IMR-90 (cell line): ENCODE measurements at regions not wholly inside any gene's neighbourhood (a gene's known extent, or its start where the extent isn't known, plus 50 kb on each side); places are given as distances from the start of the nearest gene placed in this dataset.

Source experiments
- ATAC-seq: fragments of 200-7000 bp; cut with Tn5 transposase; 2 replicates; pipeline ENCODE4 v1.9.1; 2020; ENCODE audit warnings: low read depth, mild to moderate bottlenecking, moderate library complexity
- BruUV-seq: library from RNA; stranded (reverse); fragments of 400-500 nt; replicated peaks from 2 replicates; lab custom pipeline; 2021; lab: Mats Ljungman, UMichigan
- CTCF ChIA-PET: fragments of 300-600 bp; formaldehyde crosslinking; extraction: SDS; loops from one replicate; lab custom pipeline; 2021; ENCODE audit warnings: antibody characterized with exemption; lab: Yijun Ruan, JAX
- POLR2A ChIA-PET: fragments of 300-600 bp; sonication (Branson Sonifier 250); formaldehyde crosslinking; loops from one replicate; lab custom pipeline; 2022; ENCODE audit warnings: antibody characterized with exemption; ENCODE audit not compliant: unreplicated experiment; lab: Charles Lee
- DNase-seq: peaks from one replicate; pipeline ENCODE4 v3.0.0; 2013
- H2AFZ ChIP-seq: replicated peaks from 2 replicates; pipeline ENCODE3; 2013; ENCODE audit warnings: low read length, mild to moderate bottlenecking; ENCODE audit not compliant: poor library complexity
- H2AK5ac ChIP-seq: 2 replicates; pipeline ENCODE4 v1.6.1; 2013; ENCODE audit warnings: low read depth, low read length, inconsistent platforms
- H2AK9ac ChIP-seq: replicated peaks from 2 replicates; pipeline ENCODE3; 2013; ENCODE audit warnings: mild to moderate bottlenecking, low read depth, low read length, moderate library complexity; ENCODE audit not compliant: poor library complexity
- H2BK120ac ChIP-seq: 2 replicates; pipeline ENCODE4 v1.6.1; 2013; ENCODE audit warnings: low read depth, low read length, inconsistent platforms
- H2BK15ac ChIP-seq: 3 replicates; pipeline ENCODE4 v1.6.1; 2013; ENCODE audit warnings: low read depth, low read length, inconsistent platforms
- H2BK20ac ChIP-seq: 2 replicates; pipeline ENCODE4 v1.6.1; 2013; ENCODE audit warnings: low read depth, mild to moderate bottlenecking, inconsistent platforms, low read length, moderate library complexity
- H2BK5ac ChIP-seq: 2 replicates; pipeline ENCODE4 v1.6.1; 2013; ENCODE audit warnings: mild to moderate bottlenecking, low read depth, low read length, inconsistent platforms; ENCODE audit not compliant: poor library complexity, severe bottlenecking
- H3K14ac ChIP-seq: replicated peaks from 2 replicates; pipeline ENCODE4 v1.6.1; 2013; ENCODE audit warnings: low read depth, low read length, inconsistent platforms
- H3K18ac ChIP-seq: 2 replicates; pipeline ENCODE4 v1.6.1; 2013; ENCODE audit warnings: low read depth, low read length, control low read depth
- H3K23ac ChIP-seq: 2 replicates; pipeline ENCODE4 v1.6.1; 2013; ENCODE audit warnings: low read depth, low read length, inconsistent platforms
- H3K27ac ChIP-seq: 2 replicates; pipeline ENCODE4 v1.5.1; 2013; ENCODE audit warnings: mild to moderate bottlenecking, control low read depth, low read length; ENCODE audit not compliant: insufficient read depth
- H3K27me3 ChIP-seq: 2 replicates; pipeline ENCODE4 v1.6.1; 2013; ENCODE audit warnings: low read length; ENCODE audit not compliant: control insufficient read depth, insufficient read depth
- H3K36me3 ChIP-seq: 2 replicates; pipeline ENCODE4 v1.6.1; 2013; ENCODE audit warnings: low read length, mixed read lengths; ENCODE audit not compliant: control insufficient read depth, insufficient read depth
- H3K4ac ChIP-seq: 2 replicates; pipeline ENCODE4 v1.6.1; 2013; ENCODE audit warnings: low read depth, low read length, inconsistent platforms
- H3K4me1 ChIP-seq: 2 replicates; pipeline ENCODE4 v1.6.1; 2013; ENCODE audit warnings: low read length, mixed read lengths; ENCODE audit not compliant: control insufficient read depth, insufficient read depth
- H3K4me2 ChIP-seq: 2 replicates; pipeline ENCODE4 v1.6.1; 2013; ENCODE audit warnings: low read depth, mild to moderate bottlenecking, control low read depth, low read length, moderate library complexity
- H3K4me3 ChIP-seq: 2 replicates; pipeline ENCODE4 v1.5.1; 2013; ENCODE audit warnings: low read depth, mild to moderate bottlenecking, control low read depth, low read length, moderate library complexity; ENCODE audit not compliant: insufficient read depth
- H3K56ac ChIP-seq: 2 replicates; pipeline ENCODE4 v1.6.1; 2013; ENCODE audit warnings: low read length, inconsistent platforms; ENCODE audit not compliant: insufficient read depth; ENCODE audit errors: extremely low read depth
- H3K79me1 ChIP-seq, 2 experiments: 2 replicates each; pipeline ENCODE4 v1.6.1; 2013; ENCODE audit warnings: low read length in 2 of 2, inconsistent platforms in 1 of 2, low read depth in 1 of 2
- H3K9ac ChIP-seq: 2 replicates; pipeline ENCODE4 v1.6.1; 2013; ENCODE audit warnings: low read depth, low read length, control low read depth
- H3K9me1 ChIP-seq: 2 replicates; pipeline ENCODE4 v1.6.1; 2013; ENCODE audit warnings: low read length, inconsistent platforms; ENCODE audit not compliant: insufficient read depth
- H3K9me3 ChIP-seq: 2 replicates; pipeline ENCODE4 v1.6.1; 2013; ENCODE audit warnings: low read length; ENCODE audit not compliant: control insufficient read depth, insufficient read depth
- H4K20me1 ChIP-seq: 2 replicates; pipeline ENCODE4 v1.6.1; 2013; ENCODE audit warnings: low read length, inconsistent platforms; ENCODE audit not compliant: insufficient read depth
- H4K5ac ChIP-seq: 2 replicates; pipeline ENCODE4 v1.6.1; 2013; ENCODE audit warnings: mild to moderate bottlenecking, low read depth, low read length, control low read depth
- H4K8ac ChIP-seq, 2 experiments: 2 replicates each; pipeline ENCODE4 v1.6.1; 2013; ENCODE audit warnings: low read depth in 2 of 2, low read length in 2 of 2, control low read depth in 1 of 2, inconsistent platforms in 1 of 2
- H4K91ac ChIP-seq: 2 replicates; pipeline ENCODE4 v1.6.1; 2013; ENCODE audit warnings: low read depth, low read length, inconsistent platforms; ENCODE audit not compliant: insufficient read depth
- BHLHE40 ChIP-seq: fragments of 150-350 bp; IDR thresholded peaks from 2 replicates; pipeline ENCODE4 v1.6.1; 2016; ENCODE audit warnings: mild to moderate bottlenecking, low read depth, low read length
- CEBPB ChIP-seq: IDR thresholded peaks from 2 replicates; pipeline ENCODE4 v1.6.1; 2012; ENCODE audit warnings: low read depth, low read length, improper control_type of control experiment
- FOS ChIP-seq: fragments of 150-350 bp; IDR thresholded peaks from 2 replicates; pipeline ENCODE4 v1.6.1; 2016; ENCODE audit warnings: low read depth, low read length
- MAFK ChIP-seq: IDR thresholded peaks from 2 replicates; pipeline ENCODE4 v1.6.1; 2012; ENCODE audit warnings: low read depth, low read length, improper control_type of control experiment
- MAZ ChIP-seq: IDR thresholded peaks from 2 replicates; pipeline ENCODE4 v1.6.1; 2012; ENCODE audit warnings: low read depth, mild to moderate bottlenecking, low read length, improper control_type of control experiment, moderate library complexity, borderline replicate concordance
- NFE2L2 ChIP-seq: fragments of 150-350 bp; IDR thresholded peaks from 2 replicates; pipeline ENCODE4 v1.6.1; 2016; ENCODE audit warnings: low read depth, mild to moderate bottlenecking, low read length
- POLR2A ChIP-seq: IDR thresholded peaks from 2 replicates; pipeline ENCODE4 v1.6.1; 2012; ENCODE audit warnings: mild to moderate bottlenecking, low read depth, low read length
- RAD21 ChIP-seq: IDR thresholded peaks from 2 replicates; pipeline ENCODE4 v1.6.1; 2012; ENCODE audit warnings: low read length, improper control_type of control experiment
- RCOR1 ChIP-seq: IDR thresholded peaks from 2 replicates; pipeline ENCODE4 v1.6.1; 2012; ENCODE audit warnings: mild to moderate bottlenecking, low read length, improper control_type of control experiment; ENCODE audit not compliant: insufficient replicate concordance
- RFX5 ChIP-seq: IDR thresholded peaks from 2 replicates; pipeline ENCODE4 v1.8.0; 2012; ENCODE audit warnings: low read depth, mild to moderate bottlenecking, low read length, moderate library complexity
- SMC3 ChIP-seq: fragments of 150-350 bp; IDR thresholded peaks from 2 replicates; pipeline ENCODE4 v1.6.1; 2016; ENCODE audit warnings: low read depth, mild to moderate bottlenecking, antibody characterized with exemption, low read length, moderate library complexity
- WGBS, 2 experiments: methylation state at CpG; one replicate each; pipeline versions ENCODE4 v1.1.5 to v1.1.7; 2013; ENCODE audit warnings: missing lambda C conversion rate in 2 of 2; ENCODE audit not compliant: insufficient read length in 1 of 2; ENCODE audit errors: extremely low coverage in 2 of 2; 5-methylcytosine and 5-hydroxymethylcytosine counted together
- dilution Hi-C: fragments of 300-500 bp; cut with HindIII; formaldehyde crosslinking; loops from one replicate; pipeline ENCODE4 v1.14.3; 2018; ENCODE audit warnings: low sequenced_read_pairs; ENCODE audit not compliant: unreplicated experiment
- in situ Hi-C: fragments of 300-500 bp; cut with MboI; formaldehyde crosslinking; loops from 3 replicates; pipeline ENCODE4 v1.14.3; 2019; ENCODE audit warnings: low sequenced_read_pairs, inconsistent platforms, mixed read lengths
- intact Hi-C: fragments of 100-400 bp; cut with micrococcal nuclease; formaldehyde crosslinking; loops from 2 replicates; pipeline ENCODE4 v1.10.0; 2022
- TF ChIP-seq, protein P1 (sequence below): fragments of 150-350 bp; IDR thresholded peaks from 2 replicates; pipeline ENCODE4 v1.6.1; 2017; ENCODE audit warnings: mild to moderate bottlenecking, antibody characterized with exemption, low read length, low read depth
- TF ChIP-seq, protein P2 (sequence below): fragments of 150-350 bp; IDR thresholded peaks from 2 replicates; pipeline ENCODE4 v1.6.1; 2016; ENCODE audit warnings: low read depth, mild to moderate bottlenecking, low read length, moderate library complexity, borderline replicate concordance
- TF ChIP-seq, protein P3 (sequence below): conservative IDR thresholded peaks from 2 replicates; pipeline ENCODE4 v1.5.1; 2012; ENCODE audit warnings: mild to moderate bottlenecking, low read depth, low read length, improper control_type of control experiment

DNA sequence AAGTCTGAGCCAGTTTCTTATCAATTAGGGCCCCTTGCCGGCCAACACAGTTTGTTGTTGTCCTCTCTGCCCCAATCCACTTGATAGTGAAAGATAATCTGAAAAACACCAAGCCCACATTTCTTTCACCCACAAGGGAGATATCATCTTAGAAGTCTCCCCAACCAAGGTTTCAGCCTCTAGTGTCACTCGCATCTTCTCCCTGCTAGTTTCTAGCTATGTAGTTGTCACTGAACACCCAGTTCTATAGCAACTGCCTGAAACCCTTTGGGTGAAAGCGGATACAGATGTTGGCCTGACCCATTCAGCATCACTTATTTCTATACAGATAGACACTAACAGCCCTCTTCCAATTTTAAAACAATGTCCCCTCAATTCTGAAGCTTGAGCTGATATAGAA lies 116.3 kb downstream of the BMP15 start:
- no peak overlapping the region for H4K5ac ChIP-seq
- DNase-seq: no peak
- H3K27ac ChIP-seq: no peak overlapping the region
- H2BK20ac ChIP-seq: no peak overlapping the region
- no peaks in the 10 kb centered on the region for H3K79me1 ChIP-seq
- no CpG with 5 or more reads among the region's 3 CpGs for WGBS, 2 experiments
- ChIA-PET POLR2A (no interaction called here), CTCF (no interaction called here)
- H3K18ac ChIP-seq: no peak overlapping the region
- no peak overlapping the region for H2BK5ac ChIP-seq
- no TSS peak for BruUV-seq
- H3K4me3 ChIP-seq: no peak overlapping the region
- H3K56ac ChIP-seq: no peak overlapping the region
- no peak for TF ChIP-seq RFX5
- TF ChIP-seq MAZ: no peak
- no peak for TF ChIP-seq SMC3
- no peak for TF ChIP-seq POLR2A
- no peak for TF ChIP-seq NFE2L2
- TF ChIP-seq, protein P1, sequence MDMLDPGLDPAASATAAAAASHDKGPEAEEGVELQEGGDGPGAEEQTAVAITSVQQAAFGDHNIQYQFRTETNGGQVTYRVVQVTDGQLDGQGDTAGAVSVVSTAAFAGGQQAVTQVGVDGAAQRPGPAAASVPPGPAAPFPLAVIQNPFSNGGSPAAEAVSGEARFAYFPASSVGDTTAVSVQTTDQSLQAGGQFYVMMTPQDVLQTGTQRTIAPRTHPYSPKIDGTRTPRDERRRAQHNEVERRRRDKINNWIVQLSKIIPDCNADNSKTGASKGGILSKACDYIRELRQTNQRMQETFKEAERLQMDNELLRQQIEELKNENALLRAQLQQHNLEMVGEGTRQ: no peak
- no peak for TF ChIP-seq CEBPB
- TF ChIP-seq FOS: no peak
- TF ChIP-seq MAFK: no peak
- TF ChIP-seq BHLHE40: no peak
- TF ChIP-seq, protein P2, sequence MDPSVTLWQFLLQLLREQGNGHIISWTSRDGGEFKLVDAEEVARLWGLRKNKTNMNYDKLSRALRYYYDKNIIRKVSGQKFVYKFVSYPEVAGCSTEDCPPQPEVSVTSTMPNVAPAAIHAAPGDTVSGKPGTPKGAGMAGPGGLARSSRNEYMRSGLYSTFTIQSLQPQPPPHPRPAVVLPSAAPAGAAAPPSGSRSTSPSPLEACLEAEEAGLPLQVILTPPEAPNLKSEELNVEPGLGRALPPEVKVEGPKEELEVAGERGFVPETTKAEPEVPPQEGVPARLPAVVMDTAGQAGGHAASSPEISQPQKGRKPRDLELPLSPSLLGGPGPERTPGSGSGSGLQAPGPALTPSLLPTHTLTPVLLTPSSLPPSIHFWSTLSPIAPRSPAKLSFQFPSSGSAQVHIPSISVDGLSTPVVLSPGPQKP: no peak
- no peak for TF ChIP-seq RCOR1
- TF ChIP-seq RAD21: no peak
- TF ChIP-seq, protein P3, sequence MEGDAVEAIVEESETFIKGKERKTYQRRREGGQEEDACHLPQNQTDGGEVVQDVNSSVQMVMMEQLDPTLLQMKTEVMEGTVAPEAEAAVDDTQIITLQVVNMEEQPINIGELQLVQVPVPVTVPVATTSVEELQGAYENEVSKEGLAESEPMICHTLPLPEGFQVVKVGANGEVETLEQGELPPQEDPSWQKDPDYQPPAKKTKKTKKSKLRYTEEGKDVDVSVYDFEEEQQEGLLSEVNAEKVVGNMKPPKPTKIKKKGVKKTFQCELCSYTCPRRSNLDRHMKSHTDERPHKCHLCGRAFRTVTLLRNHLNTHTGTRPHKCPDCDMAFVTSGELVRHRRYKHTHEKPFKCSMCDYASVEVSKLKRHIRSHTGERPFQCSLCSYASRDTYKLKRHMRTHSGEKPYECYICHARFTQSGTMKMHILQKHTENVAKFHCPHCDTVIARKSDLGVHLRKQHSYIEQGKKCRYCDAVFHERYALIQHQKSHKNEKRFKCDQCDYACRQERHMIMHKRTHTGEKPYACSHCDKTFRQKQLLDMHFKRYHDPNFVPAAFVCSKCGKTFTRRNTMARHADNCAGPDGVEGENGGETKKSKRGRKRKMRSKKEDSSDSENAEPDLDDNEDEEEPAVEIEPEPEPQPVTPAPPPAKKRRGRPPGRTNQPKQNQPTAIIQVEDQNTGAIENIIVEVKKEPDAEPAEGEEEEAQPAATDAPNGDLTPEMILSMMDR: no peak
- H3K27me3 ChIP-seq: peaks cover 2% of the 10 kb centered on the region; the same call in 1 of the 2 replicates
- H3K23ac ChIP-seq: no peak overlapping the region
- H2AK5ac ChIP-seq: no peak overlapping the region
- H3K4me1 ChIP-seq: no peaks in the 10 kb centered on the region
- no peak overlapping the region for H4K91ac ChIP-seq
- no peak overlapping the region for H2BK120ac ChIP-seq
- H3K4ac ChIP-seq: no peak overlapping the region
- H3K9ac ChIP-seq: no peak overlapping the region
- H4K8ac ChIP-seq: no peak overlapping the region
- H3K14ac ChIP-seq: no peak overlapping the region
- no peak overlapping the region for H2BK15ac ChIP-seq
- H4K20me1 ChIP-seq: no peaks in the 10 kb centered on the region
- H3K4me2 ChIP-seq: no peak overlapping the region
- no peak for ATAC-seq
- H2AK9ac ChIP-seq: no peak overlapping the region
- no peaks in the 10 kb centered on the region for H3K9me1 ChIP-seq
- dilution Hi-C loops: no loop called here
- intact Hi-C loops: no loop called here
- H2AFZ ChIP-seq: no peak overlapping the region
- no peaks in the 10 kb centered on the region for H3K9me3 ChIP-seq
- H3K36me3 ChIP-seq: no peaks in the 10 kb centered on the region
- in situ Hi-C loops: no loop called here
